ENCODE measurements at regions not wholly inside any gene's neighbourhood (a gene's known extent, or its start where the extent isn't known, plus 50 kb on each side); places are given as distances from the start of the nearest gene placed in this dataset.

DNA sequence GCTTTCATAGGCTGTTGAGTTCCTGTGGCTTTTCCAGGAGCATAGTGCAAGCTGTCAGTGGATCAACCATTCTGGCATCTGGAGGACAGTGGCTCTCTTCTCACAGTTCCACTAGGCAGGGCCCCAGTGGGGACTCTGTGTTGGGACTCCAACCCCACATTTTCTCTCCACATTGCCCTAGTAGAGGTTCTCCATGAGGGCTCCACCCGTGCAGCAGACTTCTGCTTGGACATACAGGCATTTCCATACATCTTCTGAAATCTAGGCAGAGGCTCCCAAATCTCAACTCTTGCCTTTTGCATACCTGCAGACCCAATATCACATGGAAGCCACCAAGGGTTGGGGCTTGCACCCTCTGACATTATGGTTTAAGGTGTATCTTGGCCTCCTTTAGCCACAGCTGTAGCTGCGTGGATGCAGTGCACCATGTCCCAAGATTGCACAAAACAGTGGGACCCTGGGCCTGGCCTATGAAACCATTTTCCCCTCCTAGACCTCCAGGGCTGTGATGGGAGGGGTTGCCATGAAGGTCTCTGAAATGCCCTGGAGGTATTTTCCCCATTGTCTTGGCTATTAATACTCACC, 645.9 kb upstream of the CITED2 start:
- H3K4me3 ChIP-seq (ENCODE audit: low read length), result no peak overlapping the region
- peaks cover 12% of the 10 kb centered on the region for H3K9me3 ChIP-seq (replicated peaks; ENCODE audit: control insufficient read depth, low read depth, low read length)
- no peak for DNase-seq
- no peaks in the 10 kb centered on the region for H3K4me1 ChIP-seq (ENCODE audit: control insufficient read depth, insufficient read depth, low read length)
- no peaks in the 10 kb centered on the region for H3K36me3 ChIP-seq (ENCODE audit: control insufficient read depth, insufficient read depth, low read length)
- no peak overlapping the region for H3K27ac ChIP-seq (ENCODE audit: low read length)
- H3K27me3 ChIP-seq (ENCODE audit: control insufficient read depth, insufficient read depth, low read length), result no peaks in the 10 kb centered on the region
- no CpG with 5 or more reads among the region's 2 CpGs for WGBS (ENCODE audit: insufficient coverage)

DNA sequence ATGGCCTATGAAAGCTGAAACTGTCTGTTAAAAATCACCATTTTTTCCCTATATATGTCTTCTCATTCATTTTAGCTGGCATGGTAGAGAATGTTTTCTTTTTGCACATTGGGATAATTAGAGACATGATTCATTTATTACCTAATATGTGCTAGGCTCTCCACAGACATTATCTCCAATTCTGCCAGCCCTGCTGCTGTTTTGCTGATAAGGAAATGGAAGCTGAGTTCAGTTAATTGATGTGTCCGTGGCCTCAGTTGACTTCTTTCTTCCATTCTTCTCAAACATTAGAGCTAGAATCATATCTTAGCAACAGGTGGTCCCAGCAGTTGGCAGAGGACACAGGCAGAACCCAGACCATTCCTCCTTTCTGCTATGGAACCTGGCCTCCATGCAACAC, 644.1 kb upstream of the CITED2 start:
- peaks cover 12% of the 10 kb centered on the region for H3K9me3 ChIP-seq (replicated peaks; ENCODE audit: control insufficient read depth, low read depth, low read length)
- no peaks in the 10 kb centered on the region for H3K27me3 ChIP-seq (ENCODE audit: control insufficient read depth, insufficient read depth, low read length)
- H3K27ac ChIP-seq (ENCODE audit: low read length), result no peak overlapping the region
- no peak for DNase-seq
- H3K36me3 ChIP-seq (ENCODE audit: control insufficient read depth, insufficient read depth, low read length), result no peaks in the 10 kb centered on the region
- H3K4me1 ChIP-seq (ENCODE audit: control insufficient read depth, insufficient read depth, low read length), result no peaks in the 10 kb centered on the region
- H3K4me3 ChIP-seq (ENCODE audit: low read length), result no peak overlapping the region
- WGBS (ENCODE audit: insufficient coverage), result no CpG with 5 or more reads among the region's 1 CpG

DNA sequence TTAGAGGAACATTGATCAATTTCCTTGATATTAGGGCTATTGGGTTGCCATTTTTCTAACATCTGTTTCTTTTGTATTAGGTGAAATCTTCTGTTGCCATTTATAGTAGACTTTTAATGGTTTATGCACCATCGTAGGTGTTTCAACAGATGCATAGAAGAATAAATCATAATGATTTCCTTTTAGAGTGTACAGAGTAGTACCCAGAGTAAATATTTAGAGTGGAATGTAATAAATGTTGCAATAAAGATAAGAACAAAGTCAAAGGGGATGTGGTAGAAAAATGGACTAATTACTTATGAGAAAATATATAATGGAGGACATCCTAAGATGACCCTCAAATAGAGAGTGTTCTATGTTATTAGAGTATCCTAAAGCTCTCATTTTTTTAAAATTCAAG, 643.0 kb upstream of the CITED2 start:
- Histone ChIP-seq H3K27me3 (ENCODE audit: control insufficient read depth, insufficient read depth, low read length) (no peaks in the 10 kb centered on the region), H3K4me3 (ENCODE audit: low read length) (no peak overlapping the region), H3K4me1 (ENCODE audit: control insufficient read depth, insufficient read depth, low read length) (no peaks in the 10 kb centered on the region), H3K27ac (ENCODE audit: low read length) (no peak overlapping the region), H3K9me3 (replicated peaks; ENCODE audit: control insufficient read depth, low read depth, low read length) (peaks cover 12% of the 10 kb centered on the region), H3K36me3 (ENCODE audit: control insufficient read depth, insufficient read depth, low read length) (no peaks in the 10 kb centered on the region)
- WGBS (ENCODE audit: insufficient coverage), result no CpG with 5 or more reads among the region's 1 CpG
- DNase-seq, result no peak

DNA sequence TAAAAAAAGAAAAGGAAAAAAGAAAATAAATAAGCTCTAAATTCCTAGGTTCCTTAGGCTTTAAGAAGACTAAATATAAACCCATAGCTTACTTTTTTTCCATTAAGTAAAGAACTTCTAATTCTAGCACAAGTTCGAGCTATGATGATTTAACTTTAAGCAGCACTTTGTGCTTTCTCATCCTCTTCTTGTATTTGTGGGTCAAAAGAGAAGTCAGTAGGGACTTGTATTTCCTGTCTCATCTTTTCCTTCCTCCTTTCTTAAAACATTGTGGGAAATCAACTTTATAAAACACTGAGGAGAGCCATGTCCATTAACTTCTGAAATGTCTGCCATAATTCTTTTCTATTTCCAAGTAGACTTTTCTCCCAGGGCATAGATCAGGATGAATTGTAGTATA, 637.7 kb upstream of the CITED2 start:
- Histone ChIP-seq H3K27me3 (ENCODE audit: control insufficient read depth, insufficient read depth, low read length) (no peaks in the 10 kb centered on the region), H3K4me3 (ENCODE audit: low read length) (no peak overlapping the region), H3K27ac (ENCODE audit: low read length) (no peak overlapping the region), H3K4me1 (ENCODE audit: control insufficient read depth, insufficient read depth, low read length) (no peaks in the 10 kb centered on the region), H3K36me3 (ENCODE audit: control insufficient read depth, insufficient read depth, low read length) (no peaks in the 10 kb centered on the region), H3K9me3 (replicated peaks; ENCODE audit: control insufficient read depth, low read depth, low read length) (peaks cover 3% of the 10 kb centered on the region)
- no CpG with 5 or more reads among the region's 1 CpG for WGBS (ENCODE audit: insufficient coverage)
- peak; percentile 85 for DNase-seq

DNA sequence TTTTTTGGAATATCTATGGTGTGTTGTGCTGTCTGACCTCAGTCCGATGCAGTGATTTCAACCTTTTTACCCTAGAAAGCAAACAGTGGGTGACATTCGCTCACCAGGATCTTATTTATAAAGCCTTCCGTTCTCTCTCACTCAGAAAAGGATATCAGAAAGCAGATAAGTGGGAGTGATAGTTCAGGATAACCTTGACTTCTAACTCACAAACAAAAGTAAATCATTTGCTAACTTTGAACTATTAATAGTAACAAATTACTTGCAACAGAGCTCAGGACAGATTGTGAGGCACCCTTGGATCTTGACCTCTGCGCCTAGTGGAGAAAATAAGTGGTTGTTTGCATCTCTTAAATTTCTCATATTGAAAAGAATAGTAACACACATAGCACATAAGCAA, 637.1 kb upstream of the CITED2 start:
- Histone ChIP-seq H3K36me3 (ENCODE audit: control insufficient read depth, insufficient read depth, low read length) (no peaks in the 10 kb centered on the region), H3K27me3 (ENCODE audit: control insufficient read depth, insufficient read depth, low read length) (no peaks in the 10 kb centered on the region), H3K4me3 (ENCODE audit: low read length) (no peak overlapping the region), H3K4me1 (ENCODE audit: control insufficient read depth, insufficient read depth, low read length) (no peaks in the 10 kb centered on the region), H3K27ac (ENCODE audit: low read length) (peak overlapping the region; percentile 16), H3K9me3 (replicated peaks; ENCODE audit: control insufficient read depth, low read depth, low read length) (peaks cover 3% of the 10 kb centered on the region)
- whole genome bisulfite sequencing (ENCODE audit: insufficient coverage), result no CpG with 5 or more reads among the region's 4 CpGs
- DNase-seq, result no peak

DNA sequence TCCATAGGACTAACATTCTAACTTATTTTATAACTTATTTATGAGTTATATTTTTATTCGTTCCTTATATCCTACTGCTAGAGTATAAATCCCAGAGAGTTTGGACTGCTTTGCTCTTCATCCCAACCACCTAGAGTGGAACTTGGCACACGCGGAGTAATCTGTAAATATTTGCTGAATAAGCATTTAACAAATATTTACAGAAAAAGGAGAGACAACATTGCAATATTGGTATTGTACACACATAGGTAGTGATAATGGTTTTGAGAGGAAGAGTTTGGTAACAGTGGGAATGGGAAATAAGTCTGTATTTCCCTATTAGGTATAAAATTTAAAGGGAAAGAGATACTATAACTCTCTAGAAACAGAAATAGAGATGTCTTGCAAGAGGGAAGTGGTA, 634.8 kb upstream of the CITED2 start:
- no CpG with 5 or more reads among the region's 3 CpGs for WGBS (ENCODE audit: insufficient coverage)

DNA sequence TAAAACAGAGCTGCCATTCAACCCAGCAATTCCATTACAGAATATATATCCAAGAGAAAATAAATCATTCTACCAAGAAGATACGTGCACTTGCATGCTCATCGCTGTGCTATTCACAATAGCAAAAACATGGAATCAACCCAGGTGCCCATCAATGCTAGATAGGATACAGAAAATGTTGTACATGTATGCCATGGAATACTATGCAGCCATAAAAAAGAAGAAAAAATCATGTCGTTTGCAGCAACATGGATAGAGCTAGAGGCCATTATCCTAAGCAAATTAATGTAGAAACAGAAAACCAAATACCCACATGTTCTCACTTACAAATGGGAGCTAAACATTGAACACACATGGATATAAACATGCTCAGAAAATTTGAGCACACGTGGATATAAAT, 633.1 kb upstream of the CITED2 start:
- Histone ChIP-seq H3K4me1 (ENCODE audit: control insufficient read depth, insufficient read depth, low read length) (no peaks in the 10 kb centered on the region), H3K27me3 (ENCODE audit: control insufficient read depth, insufficient read depth, low read length) (no peaks in the 10 kb centered on the region), H3K4me3 (ENCODE audit: low read length) (no peak overlapping the region), H3K27ac (ENCODE audit: low read length) (no peak overlapping the region), H3K9me3 (replicated peaks; ENCODE audit: control insufficient read depth, low read depth, low read length) (peaks cover 3% of the 10 kb centered on the region), H3K36me3 (ENCODE audit: control insufficient read depth, insufficient read depth, low read length) (no peaks in the 10 kb centered on the region)
- no peak for DNase-seq
- no CpG with 5 or more reads among the region's 4 CpGs for WGBS (ENCODE audit: insufficient coverage)

More for the DNA sequence above, 634.8 kb upstream of the CITED2 start:
- Histone ChIP-seq H3K4me3 (ENCODE audit: low read length) (no peak overlapping the region), H3K27me3 (ENCODE audit: control insufficient read depth, insufficient read depth, low read length) (no peaks in the 10 kb centered on the region), H3K4me1 (ENCODE audit: control insufficient read depth, insufficient read depth, low read length) (no peaks in the 10 kb centered on the region), H3K36me3 (ENCODE audit: control insufficient read depth, insufficient read depth, low read length) (no peaks in the 10 kb centered on the region), H3K27ac (ENCODE audit: low read length) (no peak overlapping the region), H3K9me3 (replicated peaks; ENCODE audit: control insufficient read depth, low read depth, low read length) (peaks cover 3% of the 10 kb centered on the region)
- no peak for DNase-seq

DNA sequence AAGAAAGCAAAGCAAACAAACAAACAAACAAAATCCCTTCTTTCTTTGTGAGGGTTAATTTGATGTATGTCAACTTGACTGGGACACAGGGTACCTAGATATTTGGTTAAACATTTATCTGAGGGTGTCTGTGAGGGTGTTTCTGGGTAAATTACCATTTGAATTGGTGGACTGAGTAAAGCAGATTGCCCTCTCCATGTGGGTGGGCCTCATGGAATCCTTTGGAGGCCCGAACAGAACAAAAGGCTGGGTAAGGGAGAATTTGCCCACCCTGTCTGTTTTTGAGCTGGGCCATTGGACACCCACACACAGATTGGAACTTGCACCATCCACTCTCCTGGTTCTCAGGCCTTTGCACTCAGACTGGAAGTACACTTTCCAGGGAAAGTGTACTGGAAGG, 628.8 kb upstream of the CITED2 start:
- Histone ChIP-seq H3K4me3 (ENCODE audit: low read length) (no peak overlapping the region), H3K9me3 (replicated peaks; ENCODE audit: control insufficient read depth, low read depth, low read length) (peaks cover 3% of the 10 kb centered on the region), H3K4me1 (ENCODE audit: control insufficient read depth, insufficient read depth, low read length) (no peaks in the 10 kb centered on the region), H3K27ac (ENCODE audit: low read length) (peak overlapping the region; percentile 58), H3K36me3 (ENCODE audit: control insufficient read depth, insufficient read depth, low read length) (no peaks in the 10 kb centered on the region), H3K27me3 (ENCODE audit: control insufficient read depth, insufficient read depth, low read length) (no peaks in the 10 kb centered on the region)
- DNase-seq, result no peak
- WGBS (ENCODE audit: insufficient coverage), result 50% methylated on average over 1 of the region's 1 CpG

DNA sequence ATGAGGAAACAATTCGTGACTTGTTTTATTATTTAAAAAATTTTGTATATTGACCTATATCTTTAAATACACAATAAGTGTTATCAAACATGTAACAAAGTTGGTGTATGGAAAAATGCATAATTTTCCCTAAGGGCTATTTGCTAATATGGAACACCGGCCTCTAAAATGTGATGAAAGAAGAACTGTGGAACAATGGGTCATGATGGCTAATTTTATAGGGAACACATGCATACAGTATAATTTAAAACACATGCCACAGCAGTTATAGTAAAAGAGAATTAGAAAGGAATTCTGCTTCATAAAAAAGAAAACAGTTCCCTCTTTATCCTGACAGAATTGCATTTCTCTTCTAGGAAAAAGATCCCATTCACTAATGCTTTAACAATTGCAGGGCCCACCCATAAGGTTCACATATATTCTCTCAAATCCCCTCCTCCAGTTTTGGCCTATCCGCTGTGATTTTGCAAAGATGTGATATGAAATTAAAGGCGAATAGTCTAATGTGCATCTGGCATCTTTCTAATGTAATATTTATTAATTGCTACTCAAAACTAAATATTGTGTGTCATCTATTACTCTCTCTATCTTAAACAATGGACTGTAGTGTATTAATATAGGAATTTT, 628.1 kb upstream of the CITED2 start:
- no CpG with 5 or more reads among the region's 4 CpGs for WGBS (ENCODE audit: insufficient coverage)
- H3K9me3 ChIP-seq (replicated peaks; ENCODE audit: control insufficient read depth, low read depth, low read length), result peaks cover under 1% of the 10 kb centered on the region
- no peaks in the 10 kb centered on the region for H3K4me1 ChIP-seq (ENCODE audit: control insufficient read depth, insufficient read depth, low read length)
- H3K27me3 ChIP-seq (ENCODE audit: control insufficient read depth, insufficient read depth, low read length), result no peaks in the 10 kb centered on the region
- H3K4me3 ChIP-seq (ENCODE audit: low read length), result no peak overlapping the region
- peak overlapping the region; percentile 62 for H3K27ac ChIP-seq (ENCODE audit: low read length)
- peak; percentile 91 for DNase-seq
- H3K36me3 ChIP-seq (ENCODE audit: control insufficient read depth, insufficient read depth, low read length), result no peaks in the 10 kb centered on the region

DNA sequence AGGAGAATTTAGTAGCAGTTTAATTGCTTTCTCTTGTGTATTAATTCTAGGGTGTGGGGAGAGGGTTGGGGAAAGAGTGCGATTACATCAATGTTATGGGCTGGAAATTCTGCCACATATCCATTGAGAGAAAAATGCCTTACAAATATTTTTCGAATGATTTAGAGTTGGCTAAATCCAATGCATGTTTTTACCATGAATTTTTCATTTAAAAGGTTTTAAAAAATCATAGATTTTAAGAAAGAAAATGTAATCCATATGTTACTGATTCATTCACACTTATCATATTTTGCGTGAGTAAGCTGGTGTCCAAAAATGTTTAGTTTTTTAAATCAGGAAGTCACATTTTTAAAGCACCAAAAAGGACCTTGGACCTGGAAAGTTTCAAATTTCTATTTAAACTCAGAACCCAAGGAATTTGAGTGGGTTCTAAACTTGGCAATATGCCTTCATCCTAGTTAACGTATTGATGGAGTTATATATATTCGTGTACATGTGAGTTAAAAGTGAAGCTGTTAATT, 627.4 kb upstream of the CITED2 start:
- H3K4me3 ChIP-seq (ENCODE audit: low read length), result no peak overlapping the region
- no peaks in the 10 kb centered on the region for H3K4me1 ChIP-seq (ENCODE audit: control insufficient read depth, insufficient read depth, low read length)
- no CpG with 5 or more reads among the region's 5 CpGs for WGBS (ENCODE audit: insufficient coverage)
- H3K36me3 ChIP-seq (ENCODE audit: control insufficient read depth, insufficient read depth, low read length), result no peaks in the 10 kb centered on the region
- no peaks in the 10 kb centered on the region for H3K27me3 ChIP-seq (ENCODE audit: control insufficient read depth, insufficient read depth, low read length)
- H3K27ac ChIP-seq (ENCODE audit: low read length), result peak overlapping the region; percentile 62
- DNase-seq, result peak; percentile 87
- no peaks in the 10 kb centered on the region for H3K9me3 ChIP-seq (replicated peaks; ENCODE audit: control insufficient read depth, low read depth, low read length)

All from muscle of leg (tissue), 3 donors.